ENCODE measurements at regions not wholly inside any gene's neighbourhood (a gene's known extent, or its start where the extent isn't known, plus 50 kb on each side); places are given as distances from the start of the nearest gene placed in this dataset.

- TF ChIP-seq, protein P1, sequence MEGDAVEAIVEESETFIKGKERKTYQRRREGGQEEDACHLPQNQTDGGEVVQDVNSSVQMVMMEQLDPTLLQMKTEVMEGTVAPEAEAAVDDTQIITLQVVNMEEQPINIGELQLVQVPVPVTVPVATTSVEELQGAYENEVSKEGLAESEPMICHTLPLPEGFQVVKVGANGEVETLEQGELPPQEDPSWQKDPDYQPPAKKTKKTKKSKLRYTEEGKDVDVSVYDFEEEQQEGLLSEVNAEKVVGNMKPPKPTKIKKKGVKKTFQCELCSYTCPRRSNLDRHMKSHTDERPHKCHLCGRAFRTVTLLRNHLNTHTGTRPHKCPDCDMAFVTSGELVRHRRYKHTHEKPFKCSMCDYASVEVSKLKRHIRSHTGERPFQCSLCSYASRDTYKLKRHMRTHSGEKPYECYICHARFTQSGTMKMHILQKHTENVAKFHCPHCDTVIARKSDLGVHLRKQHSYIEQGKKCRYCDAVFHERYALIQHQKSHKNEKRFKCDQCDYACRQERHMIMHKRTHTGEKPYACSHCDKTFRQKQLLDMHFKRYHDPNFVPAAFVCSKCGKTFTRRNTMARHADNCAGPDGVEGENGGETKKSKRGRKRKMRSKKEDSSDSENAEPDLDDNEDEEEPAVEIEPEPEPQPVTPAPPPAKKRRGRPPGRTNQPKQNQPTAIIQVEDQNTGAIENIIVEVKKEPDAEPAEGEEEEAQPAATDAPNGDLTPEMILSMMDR (conservative IDR thresholded peaks at IDR 0.05; ENCODE audit: low read depth in 2 of 2): 0 out of 4 replicates have a peak, but pooled peaks have one; percentile 7
- TF ChIP-seq EZH2 (IDR thresholded peaks at IDR 0.05; ENCODE audit: low read depth, unreplicated experiment): no peak
- TF ChIP-seq ETS1 (IDR thresholded peaks at IDR 0.05): peak; percentile 33; the same call in 1 of the 2 replicates
Observed at GRCh38 chr13:106100171-106100919, 435.1 kb downstream of the EFNB2 start.

Data from GM23338 (cell line).